Stimulated activated CD4-positive, alpha-beta T cell treated with anti-CD3 and anti-CD28 coated beads, Interleukin-2, amount 100 ng/mL, for 4 hours (primary cell): ENCODE measurements at regions not wholly inside any gene's neighbourhood (a gene's known extent, or its start where the extent isn't known, plus 50 kb on each side); places are given as distances from the start of the nearest gene placed in this dataset.
"Not testable (repeated sequence)": the region's sequence is repeated elsewhere in the genome, so short reads cannot be mapped to it uniquely, and the experiment has no call there.

ENCODE experiments used
- DNase-seq: peaks from one replicate; pipeline ENCODE4 v3.0.0-alpha.2; 2020; ENCODE audit warnings: low read depth

- no peak for DNase-seq
Measured at GRCh38 chr13:79986890-79987289, 354.0 kb downstream of the SPRY2 start.

- DNase-seq = not testable (repeated sequence)
Measured at GRCh38 chr13:79974935-79975650, 365.8 kb downstream of the SPRY2 start.

- no peak for DNase-seq
Measured at GRCh38 chr13:79973533-79973963, 367.4 kb downstream of the SPRY2 start.

- no peak for DNase-seq
Measured at GRCh38 chr13:79972066-79972569, 368.8 kb downstream of the SPRY2 start.

GRCh38 chr13:79966493-79966895 is 374.4 kb downstream of the SPRY2 start:
- no peak for DNase-seq

GRCh38 chr13:79966059-79966458 is 374.9 kb downstream of the SPRY2 start:
- no peak for DNase-seq

GRCh38 chr13:79946556-79946955 is 394.4 kb downstream of the SPRY2 start:
- no peak for DNase-seq

GRCh38 chr13:79943346-79944023 is 397.4 kb downstream of the SPRY2 start:
- no peak for DNase-seq

- no peak for DNase-seq
Measured at GRCh38 chr13:79941752-79942151, 399.2 kb downstream of the SPRY2 start.

- DNase-seq = no peak
Measured at GRCh38 chr13:79939689-79940088, 401.2 kb downstream of the SPRY2 start.

- no peak for DNase-seq
Measured at GRCh38 chr13:79937771-79938216, 403.1 kb downstream of the SPRY2 start.

- no peak for DNase-seq
Measured at GRCh38 chr13:79937311-79937710, 403.6 kb downstream of the SPRY2 start.

GRCh38 chr13:79936368-79937136 is 404.4 kb downstream of the SPRY2 start:
- no peak for DNase-seq

- no peak for DNase-seq
Measured at GRCh38 chr13:79935121-79935520, 405.8 kb downstream of the SPRY2 start.

GRCh38 chr13:79933389-79933788 is 407.5 kb downstream of the SPRY2 start:
- no peak for DNase-seq

GRCh38 chr13:79932556-79932955 is 408.4 kb downstream of the SPRY2 start:
- no peak for DNase-seq

GRCh38 chr13:79923973-79924556 is 416.9 kb downstream of the SPRY2 start:
- DNase-seq = not testable (repeated sequence)

- no peak for DNase-seq
Measured at GRCh38 chr13:79919091-79919490, 421.8 kb downstream of the SPRY2 start.

GRCh38 chr13:79918620-79919019 is 422.3 kb downstream of the SPRY2 start:
- no peak for DNase-seq

GRCh38 chr13:79917628-79918027 is 423.3 kb downstream of the SPRY2 start:
- no peak for DNase-seq

- no peak for DNase-seq
Measured at GRCh38 chr13:79915114-79915811, 425.7 kb downstream of the SPRY2 start.
